EL (cell line): ENCODE measurements at regions not wholly inside any gene's neighbourhood (a gene's known extent, or its start where the extent isn't known, plus 50 kb on each side); places are given as distances from the start of the nearest gene placed in this dataset.

Source experiments
- DNase-seq: peaks from one replicate; pipeline ENCODE4 v3.0.0-alpha.2; 2016

DNA sequence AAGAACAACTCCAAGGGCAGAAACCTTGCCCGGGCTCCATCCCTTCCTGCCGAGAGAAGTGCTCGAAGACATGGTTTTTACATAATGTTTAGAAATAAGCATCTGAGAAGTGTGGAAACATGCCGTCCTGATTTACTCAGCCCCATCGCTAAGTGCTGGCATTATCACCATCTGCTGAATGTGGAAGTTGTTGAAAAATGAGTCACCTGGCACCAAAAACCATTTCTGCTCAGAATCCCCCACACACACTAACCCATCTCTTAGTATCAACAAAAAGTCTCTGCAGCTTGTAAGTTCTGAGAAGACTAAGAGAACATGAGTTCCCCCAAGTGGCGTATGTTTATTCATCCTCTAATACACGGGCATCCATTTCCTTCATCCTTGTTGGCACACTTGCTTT is 51.0 kb upstream of the ARL8B start:
- DNase-seq, result peak; percentile 44

DNA sequence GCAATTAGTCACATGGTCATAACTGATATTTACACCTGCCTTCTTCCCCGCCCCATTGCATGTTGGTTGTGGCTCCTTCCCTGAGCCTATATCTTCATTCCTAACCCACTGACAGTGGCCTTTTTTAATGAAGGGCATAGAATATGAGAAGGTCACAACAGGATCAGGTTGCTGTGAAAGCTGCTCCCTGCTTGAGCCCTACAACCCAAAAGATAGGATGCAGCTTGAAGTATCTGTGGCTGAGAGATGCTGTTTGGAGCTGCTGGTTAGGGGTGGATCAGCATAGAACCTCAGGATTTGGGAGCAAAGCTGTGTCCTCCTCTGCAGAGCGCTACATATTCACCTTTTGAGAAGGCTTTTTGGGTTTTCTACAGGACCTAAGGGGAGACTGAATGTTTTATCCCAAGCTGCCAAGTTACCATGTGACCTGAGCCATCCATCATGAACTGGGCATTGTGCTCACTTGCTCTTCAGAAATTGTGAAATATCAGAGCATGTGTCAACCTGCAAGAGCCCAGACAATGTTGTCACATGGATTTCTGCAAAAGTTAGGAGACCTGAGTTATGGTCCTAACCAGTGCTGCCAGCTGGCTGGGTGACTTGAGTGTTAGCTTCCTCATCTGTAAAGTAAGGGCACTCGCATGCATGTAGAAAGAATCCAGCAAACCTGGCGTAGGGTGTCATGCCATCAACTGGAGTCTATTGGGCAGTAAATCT is 49.8 kb upstream of the ARL8B start:
- DNase-seq, result no peak
